K562 (cell line): ENCODE measurements at regions not wholly inside any gene's neighbourhood (a gene's known extent, or its start where the extent isn't known, plus 50 kb on each side); places are given as distances from the start of the nearest gene placed in this dataset.

Source experiments
- ATAC-seq: fragments of 200-7000 bp; cut with Tn5 transposase; 3 replicates; pipeline ENCODE4 v1.9.1; 2020; ENCODE audit warnings: moderate library complexity
- BruUV-seq: library from RNA; stranded (reverse); fragments of 400-500 nt; replicated peaks from 2 replicates; lab custom pipeline; 2021; lab: Mats Ljungman, UMichigan
- CTCF ChIA-PET: fragments of 300-600 bp; formaldehyde crosslinking; extraction: SDS; loops from one replicate; lab custom pipeline; 2021; ENCODE audit warnings: low intra/inter-chr PET ratio; lab: Yijun Ruan, JAX
- POLR2A ChIA-PET: fragments of 300-600, 350-650 bp; sonication (Branson Sonifier 250); formaldehyde crosslinking; extraction: SDS; loops from one replicate; lab custom pipeline; 2021; ENCODE audit warnings: antibody characterized with exemption, inconsistent platforms; lab: Yijun Ruan, JAX
- DNase-seq, 4 experiments: peaks; one replicate each; pipeline versions ENCODE4 v3.0.0 to v3.0.0-alpha.2; 2011 to 2018; ENCODE audit warnings: low spot score in 3 of 4, mixed read lengths in 3 of 4; ENCODE audit errors: extremely low read depth in 1 of 4
- FAIRE-seq: peaks from 2 replicates; lab custom pipeline; 2011; peaks lifted over from hg19 to GRCh38; lab: Jason Lieb, UNC
- H2AFZ ChIP-seq: 2 replicates; pipeline ENCODE4 v1.6.0; 2011; ENCODE audit warnings: low read depth, low read length, control low read depth, inconsistent platforms
- H3K27ac ChIP-seq: fragments of 200-600 bp; 3 replicates; pipeline ENCODE4 v1.8.0; 2011; ENCODE audit warnings: low read depth, mild to moderate bottlenecking, control low read depth, inconsistent platforms, low read length, moderate library complexity, mixed read lengths; ENCODE audit errors: extremely low read depth
- H3K27me3 ChIP-seq, 2 experiments: fragments of 300-600 bp in 1 of 2; 2 replicates in 1 of 2; 3 replicates in 1 of 2; pipeline versions ENCODE4 v1.6.0 to v1.8.0; 2011; ENCODE audit warnings: inconsistent platforms in 2 of 2, low read length in 2 of 2, mild to moderate bottlenecking in 1 of 2, mixed read lengths in 1 of 2, moderate library complexity in 1 of 2; ENCODE audit not compliant: control insufficient read depth in 2 of 2, insufficient read depth in 2 of 2
- H3K36me3 ChIP-seq: fragments of 300-600 bp; 3 replicates; pipeline ENCODE4 v1.8.0; 2011; ENCODE audit warnings: mild to moderate bottlenecking, low read length, inconsistent platforms; ENCODE audit not compliant: control insufficient read depth, insufficient read depth
- H3K4me1 ChIP-seq, 2 experiments: fragments of 200-600 bp in 1 of 2; replicated peaks in 1 of 2; 2 replicates in 1 of 2; 3 replicates in 1 of 2; pipeline versions ENCODE4 v1.5.1 to v1.8.0; 2011; ENCODE audit warnings: inconsistent platforms in 2 of 2, low read length in 2 of 2, mild to moderate bottlenecking in 1 of 2, mixed read lengths in 1 of 2, moderate library complexity in 1 of 2; ENCODE audit not compliant: control insufficient read depth in 2 of 2, insufficient read depth in 2 of 2
- H3K4me2 ChIP-seq: 2 replicates; pipeline ENCODE4 v1.6.1; 2011; ENCODE audit warnings: low read length, control low read depth, inconsistent platforms, mixed read lengths; ENCODE audit not compliant: insufficient read depth
- H3K4me3 ChIP-seq: fragments of 200-600 bp; sonication (generic), shearing (Covaris generic); 2 replicates; pipeline ENCODE4 v1.5.1; 2016; ENCODE audit warnings: control low read depth, inconsistent platforms
- H3K79me2 ChIP-seq: fragments of 200-600 bp; 3 replicates; pipeline ENCODE4 v1.8.0; 2011; ENCODE audit warnings: low read length, inconsistent platforms; ENCODE audit not compliant: control insufficient read depth, insufficient read depth
- H3K9ac ChIP-seq, 2 experiments: 2 replicates each; pipeline versions ENCODE4 v1.6.0 to v1.6.1; 2011; ENCODE audit warnings: low read depth in 2 of 2, low read length in 2 of 2, control low read depth in 1 of 2, inconsistent platforms in 1 of 2, mild to moderate bottlenecking in 1 of 2, mixed read lengths in 1 of 2; ENCODE audit not compliant: insufficient read depth in 1 of 2
- H3K9me1 ChIP-seq: one replicate; pipeline ENCODE4 v1.6.0; 2011; ENCODE audit warnings: inconsistent platforms, mild to moderate bottlenecking, low read length, moderate library complexity; ENCODE audit not compliant: control insufficient read depth, insufficient read depth
- H3K9me3 ChIP-seq: replicated peaks from 2 replicates; pipeline ENCODE4 v1.5.1; 2011; ENCODE audit warnings: low read depth, low read length, inconsistent platforms; ENCODE audit not compliant: control insufficient read depth, insufficient read depth
- H4K20me1 ChIP-seq: replicated peaks from 2 replicates; pipeline ENCODE4 v1.6.1; 2011; ENCODE audit warnings: low read length, inconsistent platforms, mixed read lengths; ENCODE audit not compliant: control insufficient read depth, insufficient read depth
- ETV1 ChIP-seq: fragments of 450-650 bp; conservative IDR thresholded peaks from 2 replicates; pipeline ENCODE4 v1.6.1; 2016; ENCODE audit warnings: missing genetic modification characterization, control low read depth, low read depth, missing compliant biosample characterization
- FOXK2 ChIP-seq, 2 experiments: fragments of 450-650 bp; IDR thresholded peaks in 1 of 2; conservative IDR thresholded peaks in 1 of 2; 2 replicates each; pipeline ENCODE4 v1.6.1; 2016; ENCODE audit warnings: low read depth in 2 of 2, mild to moderate bottlenecking in 1 of 2
- GABPA ChIP-seq: fragments of 200-800 bp; sonication (Bioruptor generic); conservative IDR thresholded peaks from 2 replicates; pipeline ENCODE4 v1.6.1; 2016; ENCODE audit warnings: low read depth, missing genetic modification characterization, missing compliant biosample characterization
- HNRNPUL1 ChIP-seq: fragments of 200-400 bp; formaldehyde crosslinking; IDR thresholded peaks from 2 replicates; pipeline ENCODE4 v1.6.1; 2017; ENCODE audit warnings: low read length
- MCM2 ChIP-seq: fragments of 450-650 bp; IDR thresholded peaks from 2 replicates; pipeline ENCODE4 v1.6.1; 2017; ENCODE audit warnings: low read depth, mild to moderate bottlenecking
- RCOR1 ChIP-seq, 2 experiments: IDR thresholded peaks; 2 replicates each; pipeline ENCODE4 v1.6.1; 2012; ENCODE audit warnings: low read depth in 2 of 2, low read length in 2 of 2, borderline replicate concordance in 1 of 2, improper control_type of control experiment in 1 of 2
- TAF7 ChIP-seq: fragments of 450-650 bp; IDR thresholded peaks from 2 replicates; pipeline ENCODE4 v1.6.1; 2016; ENCODE audit warnings: missing genetic modification characterization, missing compliant biosample characterization
- TAL1 ChIP-seq: fragments of 450-650 bp; IDR thresholded peaks from 2 replicates; pipeline ENCODE4 v1.6.1; 2016; ENCODE audit warnings: mild to moderate bottlenecking
- ZNF316 ChIP-seq: fragments of 450-650 bp; IDR thresholded peaks from 2 replicates; pipeline ENCODE4 v1.6.1; 2016
- ZNF778 ChIP-seq: fragments of 450-650 bp; formaldehyde crosslinking; IDR thresholded peaks from 2 replicates; pipeline ENCODE4 v1.4.0; 2020; ENCODE audit warnings: mild to moderate bottlenecking, moderate library complexity
- WGBS: fragments of 100-300 bp; shearing (Covaris generic); methylation state at CpG from one replicate; pipeline ENCODE4 v1.1.6; 2016; ENCODE audit warnings: low coverage, mixed read lengths; ENCODE audit not compliant: insufficient coverage; ENCODE audit errors: missing lambda C conversion rate; 5-methylcytosine and 5-hydroxymethylcytosine counted together
- in situ Hi-C: fragments of 300-500 bp; cut with MboI; formaldehyde crosslinking; loops from 4 replicates; pipeline ENCODE4 v1.15.0; 2018; ENCODE audit warnings: inconsistent platforms, mixed read lengths
- intact Hi-C: fragments of 100-400 bp; cut with micrococcal nuclease; formaldehyde crosslinking; loops from 2 replicates; pipeline ENCODE4 v1.14.2; 2022
- TF ChIP-seq, protein P1 (sequence below): IDR thresholded peaks from 2 replicates; pipeline ENCODE4 v1.6.1; 2014; ENCODE audit warnings: antibody characterized with exemption
- TF ChIP-seq, protein P2 (sequence below): sonication (generic); formaldehyde crosslinking; IDR thresholded peaks from 2 replicates; pipeline ENCODE4 v1.9.0; 2022; ENCODE audit warnings: mild to moderate bottlenecking, missing genetic modification reagents

DNA sequence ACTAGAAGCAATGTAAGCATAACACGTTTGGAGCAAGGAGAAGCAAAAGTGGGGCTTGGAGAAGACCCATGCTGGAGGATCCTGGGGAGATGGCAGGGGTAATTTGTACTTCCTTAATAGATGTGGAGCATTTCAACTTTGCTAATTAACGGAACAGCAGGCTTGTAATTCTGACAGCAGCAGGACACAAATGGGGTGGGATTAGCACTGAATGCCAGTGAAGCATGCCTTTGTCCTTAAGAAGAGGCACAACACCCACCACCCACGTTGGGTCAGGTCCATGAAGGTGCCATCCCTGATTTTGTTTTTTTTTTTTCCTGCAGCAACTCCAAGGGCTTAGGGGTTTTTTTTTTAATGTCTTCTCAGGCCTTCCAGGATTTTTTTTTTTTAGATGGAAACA lies 231.9 kb upstream of the ROPN1 start:
- Histone ChIP-seq H3K9me1 (no peaks in the 10 kb centered on the region), H3K36me3 (no peaks in the 10 kb centered on the region), H3K4me1 (no peaks in the 10 kb centered on the region), H3K9me3 (no peaks in the 10 kb centered on the region), H3K4me2 (no peak overlapping the region), H2AFZ (no peak overlapping the region), H3K27ac (no peak overlapping the region), H4K20me1 (no peaks in the 10 kb centered on the region), H3K9ac (no peak overlapping the region), H3K4me3 (no peak overlapping the region), H3K79me2 (no peaks in the 10 kb centered on the region), H3K27me3 (no peaks in the 10 kb centered on the region)
- 0% methylated on average over 2 of the region's 3 CpGs for WGBS
- CTCF ChIA-PET = interaction anchor here (0.7 kb wide), 1 partner anchor 586 kb away, joined by 4 read pairs; no protein-coding TSS in a partner anchor
- FAIRE-seq (no peak), DNase-seq (no peak), ATAC-seq (no peak)
- in situ Hi-C loops = no loop called here
- POLR2A ChIA-PET = no interaction called here
- TF ChIP-seq MCM2 = no peak
- TF ChIP-seq TAF7 = no peak
- TF ChIP-seq, protein P1, sequence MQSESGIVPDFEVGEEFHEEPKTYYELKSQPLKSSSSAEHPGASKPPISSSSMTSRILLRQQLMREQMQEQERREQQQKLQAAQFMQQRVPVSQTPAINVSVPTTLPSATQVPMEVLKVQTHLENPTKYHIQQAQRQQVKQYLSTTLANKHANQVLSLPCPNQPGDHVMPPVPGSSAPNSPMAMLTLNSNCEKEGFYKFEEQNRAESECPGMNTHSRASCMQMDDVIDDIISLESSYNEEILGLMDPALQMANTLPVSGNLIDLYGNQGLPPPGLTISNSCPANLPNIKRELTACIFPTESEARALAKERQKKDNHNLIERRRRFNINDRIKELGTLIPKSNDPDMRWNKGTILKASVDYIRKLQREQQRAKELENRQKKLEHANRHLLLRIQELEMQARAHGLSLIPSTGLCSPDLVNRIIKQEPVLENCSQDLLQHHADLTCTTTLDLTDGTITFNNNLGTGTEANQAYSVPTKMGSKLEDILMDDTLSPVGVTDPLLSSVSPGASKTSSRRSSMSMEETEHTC = no peak
- TF ChIP-seq ZNF778 (CRISPR knock-in tag) = no peak
- TF ChIP-seq FOXK2 (conservative IDR thresholded peaks at IDR 0.05 in 1 of 2, IDR thresholded peaks at IDR 0.05 in 1 of 2; ENCODE audit: low read depth in 2 of 2) = no peak
- no peak for TF ChIP-seq ZNF316
- no peak for TF ChIP-seq ETV1 (tag)
- no peak for TF ChIP-seq GABPA (tag)
- TF ChIP-seq, protein P2, sequence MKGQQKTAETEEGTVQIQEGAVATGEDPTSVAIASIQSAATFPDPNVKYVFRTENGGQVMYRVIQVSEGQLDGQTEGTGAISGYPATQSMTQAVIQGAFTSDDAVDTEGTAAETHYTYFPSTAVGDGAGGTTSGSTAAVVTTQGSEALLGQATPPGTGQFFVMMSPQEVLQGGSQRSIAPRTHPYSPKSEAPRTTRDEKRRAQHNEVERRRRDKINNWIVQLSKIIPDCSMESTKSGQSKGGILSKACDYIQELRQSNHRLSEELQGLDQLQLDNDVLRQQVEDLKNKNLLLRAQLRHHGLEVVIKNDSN (CRISPR knock-in tag) = no peak
- TF ChIP-seq HNRNPUL1 = no peak
- TF ChIP-seq RCOR1 (IDR thresholded peaks at IDR 0.05; ENCODE audit: borderline replicate concordance in 1 of 2, low read depth in 2 of 2, low read length in 2 of 2) = no peak
- TF ChIP-seq TAL1 = no peak
- no TSS peak for BruUV-seq
- intact Hi-C loops = no loop called here
